B cell (primary cell): ENCODE measurements at regions not wholly inside any gene's neighbourhood (a gene's known extent, or its start where the extent isn't known, plus 50 kb on each side); places are given as distances from the start of the nearest gene placed in this dataset.

ENCODE experiments used
- ATAC-seq: fragments of 200-7000 bp; cut with Tn5 transposase; one replicate; pipeline ENCODE4 v1.10.0; 2021; ENCODE audit warnings: low read depth, mild to moderate bottlenecking, moderate number of reproducible peaks, moderate library complexity
- CTCF ChIA-PET: fragments of 350-600 bp; sonication (Branson Sonifier 250); formaldehyde crosslinking; loops from one replicate; lab custom pipeline; 2021; ENCODE audit warnings: antibody characterized with exemption, inconsistent platforms; lab: Charles Lee
- POLR2A ChIA-PET: fragments of 350-600 bp; sonication (Branson Sonifier 250); formaldehyde crosslinking; loops from one replicate; lab custom pipeline; 2021; ENCODE audit warnings: antibody characterized with exemption; lab: Charles Lee
- DNase-seq: peaks from one replicate; pipeline ENCODE4 v3.0.0; 2013
- H2AFZ ChIP-seq: 2 replicates; pipeline ENCODE4 v1.6.1; 2012; ENCODE audit warnings: mild to moderate bottlenecking, low read depth, low read length; ENCODE audit not compliant: insufficient read depth, poor library complexity, severe bottlenecking
- H3K27ac ChIP-seq, 2 donors: 1 replicate in 1 of 2; 2 replicates in 1 of 2; pipeline ENCODE4 v1.5.1; 2012 to 2013; ENCODE audit warnings: low read length in 2 of 2, mild to moderate bottlenecking in 2 of 2, moderate library complexity in 1 of 2
- H3K27me3 ChIP-seq, 4 experiments: fragments of 200-600 bp in 1 of 4; sonication (generic) in 1 of 4; replicated peaks in 1 of 4; 1 replicate in 2 of 4; 2 replicates in 2 of 4; pipeline versions ENCODE4 v1.6.1 to v1.7.0; 2013 to 2016; ENCODE audit warnings: low read length in 3 of 4, mild to moderate bottlenecking in 2 of 4, mixed read lengths in 1 of 4, moderate library complexity in 1 of 4; ENCODE audit not compliant: insufficient read depth in 4 of 4, control insufficient read depth in 3 of 4; ENCODE audit errors: control extremely low read depth in 1 of 4
- H3K36me3 ChIP-seq, 2 experiments: replicated peaks in 1 of 2; 1 replicate in 1 of 2; 2 replicates in 1 of 2; pipeline versions ENCODE4 v1.6.1 to v1.7.1; 2013; ENCODE audit warnings: low read length in 1 of 2; ENCODE audit not compliant: insufficient read depth in 2 of 2, control insufficient read depth in 1 of 2; ENCODE audit errors: control extremely low read depth in 1 of 2, extremely low read depth in 1 of 2
- H3K4me1 ChIP-seq, 2 donors: fragments of 200-600 bp in 1 of 2; sonication (generic) in 1 of 2; 1 replicate in 1 of 2; 2 replicates in 1 of 2; pipeline versions ENCODE4 v1.5.1 to v1.6.1; 2013 to 2017; ENCODE audit warnings: low read length in 2 of 2; ENCODE audit not compliant: control insufficient read depth in 2 of 2, insufficient read depth in 2 of 2
- H3K4me2 ChIP-seq: replicated peaks from 2 replicates; pipeline ENCODE3; 2012; ENCODE audit warnings: mild to moderate bottlenecking, low read depth, low read length; ENCODE audit not compliant: poor library complexity, severe bottlenecking
- H3K4me3 ChIP-seq, 5 experiments: fragments of 200-600 bp in 1 of 5; sonication (generic) in 1 of 5; 1 replicate in 3 of 5; 2 replicates in 2 of 5; pipeline versions ENCODE4 v1.5.1 to v1.7.0; 2011 to 2016; ENCODE audit warnings: low read length in 4 of 5, mild to moderate bottlenecking in 4 of 5, low read depth in 2 of 5, control low read depth in 1 of 5, moderate library complexity in 1 of 5; ENCODE audit not compliant: insufficient read depth in 1 of 5; ENCODE audit errors: control extremely low read depth in 1 of 5, extremely low read depth in 1 of 5
- H3K79me2 ChIP-seq: fragments of 200-600 bp; sonication (generic); one replicate; pipeline ENCODE4 v1.6.0; 2016; ENCODE audit warnings: low read length; ENCODE audit not compliant: control insufficient read depth, insufficient read depth
- H3K9ac ChIP-seq: fragments of 200-600 bp; sonication (generic); 2 replicates; pipeline ENCODE4 v1.6.1; 2017; ENCODE audit warnings: mild to moderate bottlenecking, low read length, moderate library complexity
- H3K9me3 ChIP-seq, 3 donors: one replicate each; pipeline versions ENCODE4 v1.6.1 to v1.7.1; 2013; ENCODE audit warnings: low read length in 2 of 3; ENCODE audit not compliant: control insufficient read depth in 2 of 3, insufficient read depth in 1 of 3; ENCODE audit errors: control extremely low read depth in 1 of 3
- H4K20me1 ChIP-seq: 2 replicates; pipeline ENCODE4 v1.6.0; 2012; ENCODE audit warnings: mild to moderate bottlenecking, low read length; ENCODE audit not compliant: insufficient read depth, control insufficient read depth, poor library complexity, severe bottlenecking
- H3K27ac Mint-ChIP-seq: one replicate; pipeline ENCODE4 v1.8.0; 2021; ENCODE audit warnings: mixed read lengths
- H3K27me3 Mint-ChIP-seq: one replicate; pipeline ENCODE4 v1.8.0; 2021; ENCODE audit warnings: mixed read lengths
- H3K4me1 Mint-ChIP-seq: one replicate; pipeline ENCODE4 v1.8.0; 2021; ENCODE audit warnings: mixed read lengths
- H3K4me3 Mint-ChIP-seq: one replicate; pipeline ENCODE4 v1.8.0; 2021; ENCODE audit warnings: mixed read lengths
- H3K9me3 Mint-ChIP-seq: one replicate; pipeline ENCODE4 v1.8.0; 2022; ENCODE audit warnings: mixed read lengths; ENCODE audit not compliant: insufficient read depth
- EZH2 ChIP-seq: IDR thresholded peaks from 2 replicates; pipeline ENCODE4 v1.6.1; 2012; ENCODE audit warnings: borderline replicate concordance, low read depth, mild to moderate bottlenecking, moderate library complexity, low read length; ENCODE audit not compliant: insufficient read depth, poor library complexity, severe bottlenecking
- WGBS: methylation state at CpG from one replicate; pipeline ENCODE4 v1.1.5; 2013; ENCODE audit warnings: missing lambda C conversion rate; ENCODE audit not compliant: insufficient coverage; 5-methylcytosine and 5-hydroxymethylcytosine counted together
- intact Hi-C: fragments of 100-400 bp; cut with micrococcal nuclease; formaldehyde crosslinking; loops from one replicate; pipeline ENCODE4 v1.10.0; 2022
- TF ChIP-seq, protein P1 (sequence below): fragments of 200-600 bp; IDR thresholded peaks from one replicate; pipeline ENCODE4 v1.8.0; 2022; ENCODE audit warnings: antibody characterized with exemption, mild to moderate bottlenecking

DNA sequence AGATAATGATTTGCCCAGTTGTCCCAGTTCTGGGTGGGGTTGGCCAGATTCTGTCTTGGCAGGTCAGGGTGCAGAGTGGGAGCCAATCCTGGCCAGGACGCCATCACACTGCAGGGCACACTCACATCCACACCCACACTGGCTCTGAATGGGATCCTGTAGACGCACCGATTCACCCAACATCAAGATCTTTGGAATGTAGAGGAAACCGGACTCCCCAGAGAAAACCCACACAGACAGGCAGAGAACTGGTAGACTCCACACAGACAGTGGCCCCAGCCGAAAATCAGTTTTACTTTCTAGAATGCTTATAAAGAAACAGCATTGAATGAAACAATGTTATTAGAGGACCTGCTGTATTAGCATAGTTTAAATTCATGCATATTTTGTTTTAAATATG, 343.1 kb upstream of the DAB2 start:
- no CpG with 5 or more reads among the region's 5 CpGs for WGBS
- no peak for TF ChIP-seq EZH2
- TF ChIP-seq, protein P1, sequence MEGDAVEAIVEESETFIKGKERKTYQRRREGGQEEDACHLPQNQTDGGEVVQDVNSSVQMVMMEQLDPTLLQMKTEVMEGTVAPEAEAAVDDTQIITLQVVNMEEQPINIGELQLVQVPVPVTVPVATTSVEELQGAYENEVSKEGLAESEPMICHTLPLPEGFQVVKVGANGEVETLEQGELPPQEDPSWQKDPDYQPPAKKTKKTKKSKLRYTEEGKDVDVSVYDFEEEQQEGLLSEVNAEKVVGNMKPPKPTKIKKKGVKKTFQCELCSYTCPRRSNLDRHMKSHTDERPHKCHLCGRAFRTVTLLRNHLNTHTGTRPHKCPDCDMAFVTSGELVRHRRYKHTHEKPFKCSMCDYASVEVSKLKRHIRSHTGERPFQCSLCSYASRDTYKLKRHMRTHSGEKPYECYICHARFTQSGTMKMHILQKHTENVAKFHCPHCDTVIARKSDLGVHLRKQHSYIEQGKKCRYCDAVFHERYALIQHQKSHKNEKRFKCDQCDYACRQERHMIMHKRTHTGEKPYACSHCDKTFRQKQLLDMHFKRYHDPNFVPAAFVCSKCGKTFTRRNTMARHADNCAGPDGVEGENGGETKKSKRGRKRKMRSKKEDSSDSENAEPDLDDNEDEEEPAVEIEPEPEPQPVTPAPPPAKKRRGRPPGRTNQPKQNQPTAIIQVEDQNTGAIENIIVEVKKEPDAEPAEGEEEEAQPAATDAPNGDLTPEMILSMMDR: no peak
- Histone ChIP-seq H3K4me2 (no peak overlapping the region), H3K9ac (no peak overlapping the region), H4K20me1 (no peaks in the 10 kb centered on the region), H3K36me3 (no peaks in the 10 kb centered on the region), H3K27me3 (no peaks in the 10 kb centered on the region), H3K9me3 (no peaks in the 10 kb centered on the region), H3K27ac (no peak overlapping the region), H3K4me3 (no peak overlapping the region), H2AFZ (no peak overlapping the region), H3K4me1 (no peaks in the 10 kb centered on the region), H3K79me2 (no peaks in the 10 kb centered on the region)
- DNase-seq: no peak
- Mint-ChIP-seq H3K4me1 (no peaks in the 10 kb centered on the region), H3K9me3 (no peaks in the 10 kb centered on the region), H3K27me3 (peaks cover 10% of the 10 kb centered on the region), H3K27ac (no peak overlapping the region), H3K4me3 (no peak overlapping the region)
- intact Hi-C loops: no loop called here
- ATAC-seq: no peak
- ChIA-PET CTCF (no interaction called here), POLR2A (no interaction called here)

DNA sequence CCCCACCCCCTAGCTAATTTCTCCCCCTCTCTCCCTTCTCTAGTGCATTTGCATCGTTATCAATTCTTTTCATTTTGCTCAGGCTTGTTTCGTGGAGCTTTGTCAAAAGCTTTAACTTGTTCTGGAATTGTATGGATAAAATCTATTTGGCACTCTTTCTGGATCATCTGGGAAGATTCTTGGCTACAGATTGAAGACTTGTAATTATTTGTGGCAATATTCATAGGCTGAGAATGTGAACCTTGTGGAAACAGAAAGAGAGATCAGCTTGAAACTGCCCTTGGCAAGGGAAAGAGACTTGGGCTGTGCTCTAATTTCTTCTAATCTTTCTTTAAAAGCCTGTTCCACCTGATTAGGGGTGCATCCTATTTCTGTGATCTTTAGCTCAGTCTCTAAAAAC, 340.6 kb upstream of the DAB2 start:
- H3K36me3 ChIP-seq: no peaks in the 10 kb centered on the region
- H4K20me1 ChIP-seq: no peaks in the 10 kb centered on the region
- no peak overlapping the region for H2AFZ ChIP-seq
- H3K27ac Mint-ChIP-seq: no peak overlapping the region
- H3K79me2 ChIP-seq: no peaks in the 10 kb centered on the region
- H3K4me2 ChIP-seq: no peak overlapping the region
- 80% methylated on average over 1 of the region's 2 CpGs for WGBS
- H3K4me3 Mint-ChIP-seq: no peak overlapping the region
- ChIA-PET CTCF (no interaction called here), POLR2A (no interaction called here)
- no peaks in the 10 kb centered on the region for H3K27me3 ChIP-seq
- H3K4me3 ChIP-seq: no peak overlapping the region
- no peaks in the 10 kb centered on the region for H3K9me3 ChIP-seq
- ATAC-seq (no peak), DNase-seq (no peak)
- no peak overlapping the region for H3K27ac ChIP-seq
- H3K27me3 Mint-ChIP-seq: peaks cover 3% of the 10 kb centered on the region
- no peaks in the 10 kb centered on the region for H3K9me3 Mint-ChIP-seq
- H3K4me1 ChIP-seq: no peaks in the 10 kb centered on the region
- no peak for TF ChIP-seq EZH2
- TF ChIP-seq, protein P1: no peak
- H3K9ac ChIP-seq: no peak overlapping the region
- intact Hi-C loops: no loop called here
- no peaks in the 10 kb centered on the region for H3K4me1 Mint-ChIP-seq
